ENCODE measurements at regions not wholly inside any gene's neighbourhood (a gene's known extent, or its start where the extent isn't known, plus 50 kb on each side); places are given as distances from the start of the nearest gene placed in this dataset.

DNA sequence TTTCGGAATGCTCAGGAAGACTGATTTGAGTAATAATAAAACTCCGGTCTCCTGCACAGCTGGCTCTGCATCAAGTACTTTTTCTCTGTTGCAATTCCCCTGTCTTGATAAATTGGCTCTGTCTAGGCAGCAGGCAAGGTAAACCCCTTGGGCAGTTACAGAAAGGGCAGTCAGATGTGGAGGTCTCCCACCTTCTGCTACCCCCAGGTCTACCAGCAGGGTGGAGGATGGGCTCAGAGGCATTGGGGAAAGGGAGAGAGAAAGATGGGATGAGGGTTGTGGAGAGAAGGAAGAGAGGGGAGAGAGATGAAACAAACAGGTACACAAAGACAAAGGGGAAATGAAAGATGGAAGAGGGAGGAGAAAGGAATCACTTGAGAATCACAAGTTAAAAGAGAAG, 156.8 kb downstream of the MIS18A start:
- no peaks in the 10 kb centered on the region for H4K20me1 ChIP-seq (ENCODE audit: insufficient read depth, low read length)
- no peak overlapping the region for H3K4me2 ChIP-seq (ENCODE audit: low read depth, low read length)
- H3K27ac ChIP-seq (ENCODE audit: extremely low read length, insufficient read depth, low read length), result no peak overlapping the region
- intact Hi-C loops (cut with micrococcal nuclease; ENCODE audit: unreplicated experiment), result no loop called here
- no peak for ATAC-seq
- no peaks in the 10 kb centered on the region for H3K4me1 ChIP-seq (ENCODE audit: insufficient read depth, low read length)
- CTCF ChIA-PET (ENCODE audit: low intra/inter-chr PET ratio, low total read pairs), result no interaction called here
- BruUV-seq (replicated peaks), result no TSS peak
- in situ Hi-C loops (cut with HindIII; ENCODE audit: extremely low pct_ligation_motif_present, low pct_unique_long_range_greater_than_20kb), result no loop called here
- no peak overlapping the region for H2AFZ ChIP-seq (ENCODE audit: low read length)
- H3K36me3 ChIP-seq (replicated peaks in 1 of 2; ENCODE audit: control insufficient read depth in 1 of 2, insufficient read depth in 2 of 2, low read length in 2 of 2), result no peaks in the 10 kb centered on the region
- no peak overlapping the region for H3K9ac ChIP-seq (ENCODE audit: insufficient read depth, low read depth, low read length)
- no peak for TF ChIP-seq NCOA5 (CRISPR knock-in tag; IDR thresholded peaks at IDR 0.05)
- peaks cover 0 to 5% of the 10 kb centered on the region in 2 experiments; a peak in 1 of 5 replicates for H3K27me3 ChIP-seq (ENCODE audit: control insufficient read depth in 1 of 2, insufficient read depth in 2 of 2, low read length in 2 of 2)
- DNase-seq (ENCODE audit: low spot score), result no peak
- WGBS (ENCODE audit: low lambda C conversion rate), result 28% methylated on average over 2 of the region's 2 CpGs
- H3K9me3 ChIP-seq (ENCODE audit: low read length), result peaks cover 11% of the 10 kb centered on the region
- H3K4me3 ChIP-seq (replicated peaks in 1 of 3; ENCODE audit: insufficient read depth in 1 of 3, low read depth in 2 of 3, low read length in 3 of 3), result no peak overlapping the region
- POLR2A ChIA-PET, result no interaction called here
- no peak for FAIRE-seq
- no peaks in the 10 kb centered on the region for H3K79me2 ChIP-seq (ENCODE audit: insufficient read depth, low read length)

- Histone ChIP-seq H3K36me3 (replicated peaks in 1 of 2; ENCODE audit: control insufficient read depth in 1 of 2, insufficient read depth in 2 of 2, low read length in 2 of 2) (no peaks in the 10 kb centered on the region), H3K4me2 (ENCODE audit: low read depth, low read length) (no peak overlapping the region), H3K79me2 (ENCODE audit: insufficient read depth, low read length) (no peaks in the 10 kb centered on the region), H3K9me3 (ENCODE audit: low read length) (peaks cover 11% of the 10 kb centered on the region), H3K27me3 (ENCODE audit: control insufficient read depth in 1 of 2, insufficient read depth in 2 of 2, low read length in 2 of 2) (peaks cover 0 to 8% of the 10 kb centered on the region in 2 experiments; a peak in 1 of 5 replicates), H2AFZ (ENCODE audit: low read length) (no peak overlapping the region), H3K4me3 (replicated peaks in 1 of 3; ENCODE audit: insufficient read depth in 1 of 3, low read depth in 2 of 3, low read length in 3 of 3) (no peak overlapping the region), H3K9ac (ENCODE audit: insufficient read depth, low read depth, low read length) (no peak overlapping the region), H3K4me1 (ENCODE audit: insufficient read depth, low read length) (no peaks in the 10 kb centered on the region), H4K20me1 (ENCODE audit: insufficient read depth, low read length) (no peaks in the 10 kb centered on the region), H3K27ac (ENCODE audit: extremely low read length, insufficient read depth, low read length) (no peak overlapping the region)
- no TSS peak for BruUV-seq (replicated peaks)
- no peak for DNase-seq (ENCODE audit: low spot score)
- POLR2A ChIA-PET, result no interaction called here
- 35% methylated on average over 3 of the region's 3 CpGs for WGBS (ENCODE audit: low lambda C conversion rate)
- CTCF ChIA-PET (ENCODE audit: low intra/inter-chr PET ratio, low total read pairs), result no interaction called here
- in situ Hi-C loops (cut with HindIII; ENCODE audit: extremely low pct_ligation_motif_present, low pct_unique_long_range_greater_than_20kb), result no loop called here
- no peak for FAIRE-seq
- ATAC-seq, result no peak
- intact Hi-C loops (cut with micrococcal nuclease; ENCODE audit: unreplicated experiment), result no loop called here
- TF ChIP-seq GLI4 (CRISPR knock-in tag; IDR thresholded peaks at IDR 0.05; ENCODE audit: borderline replicate concordance) (no peak), MXD3 (CRISPR knock-in tag; IDR thresholded peaks at IDR 0.05) (no peak), PCBP1 (IDR thresholded peaks at IDR 0.05; ENCODE audit: borderline replicate concordance, low read depth, low read length) (no peak), ZSCAN31 (CRISPR knock-in tag; IDR thresholded peaks at IDR 0.05; ENCODE audit: low read depth) (no peak), TBP (CRISPR knock-in tag; IDR thresholded peaks at IDR 0.05) (no peak), ZKSCAN1 (IDR thresholded peaks at IDR 0.05; ENCODE audit: low read length) (no peak)
- TF ChIP-seq, protein P1, sequence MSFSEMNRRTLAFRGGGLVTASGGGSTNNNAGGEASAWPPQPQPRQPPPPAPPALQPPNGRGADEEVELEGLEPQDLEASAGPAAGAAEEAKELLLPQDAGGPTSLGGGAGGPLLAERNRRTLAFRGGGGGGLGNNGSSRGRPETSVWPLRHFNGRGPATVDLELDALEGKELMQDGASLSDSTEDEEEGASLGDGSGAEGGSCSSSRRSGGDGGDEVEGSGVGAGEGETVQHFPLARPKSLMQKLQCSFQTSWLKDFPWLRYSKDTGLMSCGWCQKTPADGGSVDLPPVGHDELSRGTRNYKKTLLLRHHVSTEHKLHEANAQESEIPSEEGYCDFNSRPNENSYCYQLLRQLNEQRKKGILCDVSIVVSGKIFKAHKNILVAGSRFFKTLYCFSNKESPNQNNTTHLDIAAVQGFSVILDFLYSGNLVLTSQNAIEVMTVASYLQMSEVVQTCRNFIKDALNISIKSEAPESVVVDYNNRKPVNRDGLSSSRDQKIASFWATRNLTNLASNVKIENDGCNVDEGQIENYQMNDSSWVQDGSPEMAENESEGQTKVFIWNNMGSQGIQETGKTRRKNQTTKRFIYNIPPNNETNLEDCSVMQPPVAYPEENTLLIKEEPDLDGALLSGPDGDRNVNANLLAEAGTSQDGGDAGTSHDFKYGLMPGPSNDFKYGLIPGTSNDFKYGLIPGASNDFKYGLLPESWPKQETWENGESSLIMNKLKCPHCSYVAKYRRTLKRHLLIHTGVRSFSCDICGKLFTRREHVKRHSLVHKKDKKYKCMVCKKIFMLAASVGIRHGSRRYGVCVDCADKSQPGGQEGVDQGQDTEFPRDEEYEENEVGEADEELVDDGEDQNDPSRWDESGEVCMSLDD (CRISPR knock-in tag; IDR thresholded peaks at IDR 0.05; ENCODE audit: borderline replicate concordance), result no peak
- TF ChIP-seq, protein P2, sequence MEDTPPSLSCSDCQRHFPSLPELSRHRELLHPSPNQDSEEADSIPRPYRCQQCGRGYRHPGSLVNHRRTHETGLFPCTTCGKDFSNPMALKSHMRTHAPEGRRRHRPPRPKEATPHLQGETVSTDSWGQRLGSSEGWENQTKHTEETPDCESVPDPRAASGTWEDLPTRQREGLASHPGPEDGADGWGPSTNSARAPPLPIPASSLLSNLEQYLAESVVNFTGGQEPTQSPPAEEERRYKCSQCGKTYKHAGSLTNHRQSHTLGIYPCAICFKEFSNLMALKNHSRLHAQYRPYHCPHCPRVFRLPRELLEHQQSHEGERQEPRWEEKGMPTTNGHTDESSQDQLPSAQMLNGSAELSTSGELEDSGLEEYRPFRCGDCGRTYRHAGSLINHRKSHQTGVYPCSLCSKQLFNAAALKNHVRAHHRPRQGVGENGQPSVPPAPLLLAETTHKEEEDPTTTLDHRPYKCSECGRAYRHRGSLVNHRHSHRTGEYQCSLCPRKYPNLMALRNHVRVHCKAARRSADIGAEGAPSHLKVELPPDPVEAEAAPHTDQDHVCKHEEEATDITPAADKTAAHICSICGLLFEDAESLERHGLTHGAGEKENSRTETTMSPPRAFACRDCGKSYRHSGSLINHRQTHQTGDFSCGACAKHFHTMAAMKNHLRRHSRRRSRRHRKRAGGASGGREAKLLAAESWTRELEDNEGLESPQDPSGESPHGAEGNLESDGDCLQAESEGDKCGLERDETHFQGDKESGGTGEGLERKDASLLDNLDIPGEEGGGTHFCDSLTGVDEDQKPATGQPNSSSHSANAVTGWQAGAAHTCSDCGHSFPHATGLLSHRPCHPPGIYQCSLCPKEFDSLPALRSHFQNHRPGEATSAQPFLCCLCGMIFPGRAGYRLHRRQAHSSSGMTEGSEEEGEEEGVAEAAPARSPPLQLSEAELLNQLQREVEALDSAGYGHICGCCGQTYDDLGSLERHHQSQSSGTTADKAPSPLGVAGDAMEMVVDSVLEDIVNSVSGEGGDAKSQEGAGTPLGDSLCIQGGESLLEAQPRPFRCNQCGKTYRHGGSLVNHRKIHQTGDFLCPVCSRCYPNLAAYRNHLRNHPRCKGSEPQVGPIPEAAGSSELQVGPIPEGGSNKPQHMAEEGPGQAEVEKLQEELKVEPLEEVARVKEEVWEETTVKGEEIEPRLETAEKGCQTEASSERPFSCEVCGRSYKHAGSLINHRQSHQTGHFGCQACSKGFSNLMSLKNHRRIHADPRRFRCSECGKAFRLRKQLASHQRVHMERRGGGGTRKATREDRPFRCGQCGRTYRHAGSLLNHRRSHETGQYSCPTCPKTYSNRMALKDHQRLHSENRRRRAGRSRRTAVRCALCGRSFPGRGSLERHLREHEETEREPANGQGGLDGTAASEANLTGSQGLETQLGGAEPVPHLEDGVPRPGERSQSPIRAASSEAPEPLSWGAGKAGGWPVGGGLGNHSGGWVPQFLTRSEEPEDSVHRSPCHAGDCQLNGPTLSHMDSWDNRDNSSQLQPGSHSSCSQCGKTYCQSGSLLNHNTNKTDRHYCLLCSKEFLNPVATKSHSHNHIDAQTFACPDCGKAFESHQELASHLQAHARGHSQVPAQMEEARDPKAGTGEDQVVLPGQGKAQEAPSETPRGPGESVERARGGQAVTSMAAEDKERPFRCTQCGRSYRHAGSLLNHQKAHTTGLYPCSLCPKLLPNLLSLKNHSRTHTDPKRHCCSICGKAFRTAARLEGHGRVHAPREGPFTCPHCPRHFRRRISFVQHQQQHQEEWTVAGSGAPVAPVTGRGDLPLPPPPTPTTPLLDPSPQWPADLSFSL (CRISPR knock-in tag; IDR thresholded peaks at IDR 0.05), result no peak
Measured at GRCh38 chr21:32120230-32120629, 158.6 kb downstream of the MIS18A start.
